Ramos (cell line): ENCODE measurements at regions not wholly inside any gene's neighbourhood (a gene's known extent, or its start where the extent isn't known, plus 50 kb on each side); places are given as distances from the start of the nearest gene placed in this dataset.

Experiments used
- in situ Hi-C: fragments of 300-500 bp; cut with MboI; formaldehyde crosslinking; loops from one replicate; pipeline ENCODE4 v1.14.3; 2022; ENCODE audit warnings: low sequenced_read_pairs; ENCODE audit not compliant: unreplicated experiment

GRCh38 chr10:128950159-128950915, 516.7 kb upstream of the MGMT start:
- in situ Hi-C loops: no loop called here

- in situ Hi-C loops: no loop called here
These were observed 516.1 kb upstream of the MGMT start for GRCh38 chr10:128950916-128951275.

GRCh38 chr10:128952856-128953255, 514.2 kb upstream of the MGMT start:
- in situ Hi-C loops: no loop called here

GRCh38 chr10:128956149-128956548, 510.9 kb upstream of the MGMT start:
- in situ Hi-C loops: no loop called here

GRCh38 chr10:128957221-128957620, 509.8 kb upstream of the MGMT start:
- in situ Hi-C loops: no loop called here

GRCh38 chr10:128958834-128959690, 508.0 kb upstream of the MGMT start:
- in situ Hi-C loops: no loop called here

GRCh38 chr10:128959746-128960145, 507.3 kb upstream of the MGMT start:
- in situ Hi-C loops: no loop called here

GRCh38 chr10:128960517-128960916, 506.5 kb upstream of the MGMT start:
- in situ Hi-C loops: no loop called here

- in situ Hi-C loops: no loop called here
These were observed 504.9 kb upstream of the MGMT start for GRCh38 chr10:128962182-128962581.

GRCh38 chr10:128963211-128964099, 503.6 kb upstream of the MGMT start:
- in situ Hi-C loops: no loop called here

- in situ Hi-C loops: no loop called here
These were observed 503.0 kb upstream of the MGMT start for GRCh38 chr10:128964100-128964403.

- in situ Hi-C loops: no loop called here
These were observed 498.9 kb upstream of the MGMT start for GRCh38 chr10:128967980-128968756.

- in situ Hi-C loops: no loop called here
These were observed 497.5 kb upstream of the MGMT start for GRCh38 chr10:128969551-128969950.

- in situ Hi-C loops: no loop called here
These were observed 495.5 kb upstream of the MGMT start for GRCh38 chr10:128971374-128972035.

- in situ Hi-C loops: no loop called here
These were observed 495.0 kb upstream of the MGMT start for GRCh38 chr10:128972036-128972405.

GRCh38 chr10:128973221-128973620, 493.8 kb upstream of the MGMT start:
- in situ Hi-C loops: no loop called here

GRCh38 chr10:128976856-128977255, 490.2 kb upstream of the MGMT start:
- in situ Hi-C loops: no loop called here

- in situ Hi-C loops: no loop called here
These were observed 488.8 kb upstream of the MGMT start for GRCh38 chr10:128978211-128978610.

GRCh38 chr10:128979405-128979804, 487.6 kb upstream of the MGMT start:
- in situ Hi-C loops: no loop called here

- in situ Hi-C loops: no loop called here
These were observed 485.8 kb upstream of the MGMT start for GRCh38 chr10:128981251-128981650.
